GM10266 (cell line): ENCODE measurements at regions not wholly inside any gene's neighbourhood (a gene's known extent, or its start where the extent isn't known, plus 50 kb on each side); places are given as distances from the start of the nearest gene placed in this dataset.
"Not testable (repeated sequence)": the region's sequence is repeated elsewhere in the genome, so short reads cannot be mapped to it uniquely, and the experiment has no call there.

Source experiments
- DNase-seq: peaks from one replicate; pipeline ENCODE4 v3.0.0; 2012; ENCODE audit errors: extremely low spot score
- TF ChIP-seq, protein P1 (sequence below): IDR thresholded peaks from 2 replicates; pipeline ENCODE4 v1.5.1; 2012; ENCODE audit warnings: mild to moderate bottlenecking, low read depth; ENCODE audit not compliant: control insufficient read depth, insufficient read depth; ENCODE audit errors: missing control alignments

DNA sequence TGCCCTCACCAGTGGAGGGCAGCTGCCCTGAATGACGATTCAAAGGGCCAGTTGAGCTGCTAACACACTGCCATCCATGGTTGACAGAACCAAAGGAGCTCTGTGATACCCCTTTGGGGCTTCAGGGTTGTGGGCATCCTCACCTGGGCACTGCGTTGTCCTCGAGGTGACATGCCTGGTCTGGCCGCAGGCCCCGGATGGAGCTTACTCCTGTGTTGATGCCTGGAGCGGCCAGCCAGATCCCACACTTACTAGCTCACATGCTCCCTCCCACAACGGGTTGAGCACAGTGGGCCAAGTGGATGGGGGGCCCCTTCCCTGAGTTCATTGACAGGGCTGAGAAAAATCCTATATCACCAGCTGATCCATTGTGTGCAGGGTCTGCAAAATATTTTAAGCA lies 898.9 kb downstream of the TAF11L14 start:
- TF ChIP-seq, protein P1, sequence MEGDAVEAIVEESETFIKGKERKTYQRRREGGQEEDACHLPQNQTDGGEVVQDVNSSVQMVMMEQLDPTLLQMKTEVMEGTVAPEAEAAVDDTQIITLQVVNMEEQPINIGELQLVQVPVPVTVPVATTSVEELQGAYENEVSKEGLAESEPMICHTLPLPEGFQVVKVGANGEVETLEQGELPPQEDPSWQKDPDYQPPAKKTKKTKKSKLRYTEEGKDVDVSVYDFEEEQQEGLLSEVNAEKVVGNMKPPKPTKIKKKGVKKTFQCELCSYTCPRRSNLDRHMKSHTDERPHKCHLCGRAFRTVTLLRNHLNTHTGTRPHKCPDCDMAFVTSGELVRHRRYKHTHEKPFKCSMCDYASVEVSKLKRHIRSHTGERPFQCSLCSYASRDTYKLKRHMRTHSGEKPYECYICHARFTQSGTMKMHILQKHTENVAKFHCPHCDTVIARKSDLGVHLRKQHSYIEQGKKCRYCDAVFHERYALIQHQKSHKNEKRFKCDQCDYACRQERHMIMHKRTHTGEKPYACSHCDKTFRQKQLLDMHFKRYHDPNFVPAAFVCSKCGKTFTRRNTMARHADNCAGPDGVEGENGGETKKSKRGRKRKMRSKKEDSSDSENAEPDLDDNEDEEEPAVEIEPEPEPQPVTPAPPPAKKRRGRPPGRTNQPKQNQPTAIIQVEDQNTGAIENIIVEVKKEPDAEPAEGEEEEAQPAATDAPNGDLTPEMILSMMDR: no peak
- no peak for DNase-seq

DNA sequence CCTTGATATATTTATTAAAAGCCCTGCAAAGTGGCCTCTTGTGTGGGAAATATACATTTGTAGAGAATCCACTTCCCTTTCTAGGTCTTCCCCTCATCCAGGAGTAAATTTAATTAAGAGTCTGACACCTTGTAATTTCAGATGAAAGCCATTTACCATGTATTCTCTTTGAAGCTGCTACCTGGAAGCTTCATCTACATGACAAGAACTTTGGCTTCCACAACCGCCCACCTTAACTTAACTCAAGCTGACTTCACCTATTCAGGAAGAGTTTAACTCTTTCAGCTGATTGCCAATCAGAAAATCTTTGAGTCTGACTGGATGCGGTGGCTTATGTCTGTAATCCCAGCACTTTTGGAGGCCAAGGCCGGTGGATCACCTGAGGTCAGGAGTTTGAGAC lies 899.9 kb downstream of the TAF11L14 start:
- DNase-seq: no peak
- TF ChIP-seq, protein P1: no peak

DNA sequence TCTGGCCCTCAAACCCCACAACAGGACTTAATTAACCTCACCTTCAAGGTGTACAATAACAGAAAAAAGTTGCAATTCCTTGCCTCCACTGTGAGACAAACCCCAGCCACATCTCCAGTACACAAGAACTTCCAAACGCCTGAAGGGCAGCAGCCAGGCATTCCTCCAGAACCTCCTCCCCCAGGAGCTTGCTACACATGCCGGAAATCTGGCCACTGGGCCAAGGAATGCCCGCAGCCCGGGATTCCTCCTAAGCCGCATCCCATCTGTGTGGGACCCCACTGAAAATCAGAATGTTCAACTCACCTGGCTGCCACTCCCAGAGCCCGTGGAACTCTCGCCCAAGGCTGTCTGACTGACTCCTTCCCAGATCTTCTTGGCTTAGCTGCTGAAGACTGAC lies 901.5 kb downstream of the TAF11L14 start:
- DNase-seq: not testable (repeated sequence)

DNA sequence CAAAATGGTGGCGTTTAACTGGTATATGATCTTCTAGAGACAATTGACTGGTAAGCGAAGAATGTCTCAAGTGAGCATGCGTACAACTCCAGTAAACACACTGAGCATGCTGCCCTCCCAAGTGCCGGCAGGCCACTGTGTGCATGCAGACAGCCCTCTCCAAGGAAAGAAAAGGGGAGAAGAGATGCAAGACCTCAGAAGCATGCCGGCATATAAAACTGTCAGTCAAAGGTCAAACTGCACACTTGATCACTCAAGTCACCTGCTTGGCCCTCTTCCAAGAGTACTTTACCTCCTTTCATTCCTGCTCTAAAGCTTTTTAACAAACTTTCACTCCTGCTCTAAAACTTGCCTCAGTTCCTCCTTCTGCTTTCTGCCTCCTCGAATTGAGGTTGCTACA lies 910.2 kb downstream of the TAF11L14 start:
- no peak for DNase-seq
- TF ChIP-seq, protein P1: no peak

DNA sequence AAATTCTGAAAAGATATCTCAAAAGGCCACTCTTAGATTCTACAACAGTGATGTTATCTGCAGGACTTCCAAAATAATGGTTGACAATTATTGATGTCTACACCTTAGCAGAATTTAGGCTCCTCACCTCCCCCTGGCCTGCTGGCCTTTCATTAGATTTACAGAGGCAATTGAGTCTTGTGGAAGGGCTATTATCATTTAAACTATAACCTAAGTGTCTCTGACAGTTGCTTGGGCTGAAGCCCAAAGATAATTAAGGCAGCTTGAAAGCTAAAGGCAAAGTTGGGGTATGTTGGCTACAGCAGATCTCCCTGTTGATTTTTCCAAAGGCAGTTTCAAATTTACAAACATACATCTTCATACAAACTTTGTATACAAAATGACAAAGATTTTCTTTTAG lies 912.3 kb downstream of the TAF11L14 start:
- TF ChIP-seq, protein P1: no peak
- DNase-seq: no peak

DNA sequence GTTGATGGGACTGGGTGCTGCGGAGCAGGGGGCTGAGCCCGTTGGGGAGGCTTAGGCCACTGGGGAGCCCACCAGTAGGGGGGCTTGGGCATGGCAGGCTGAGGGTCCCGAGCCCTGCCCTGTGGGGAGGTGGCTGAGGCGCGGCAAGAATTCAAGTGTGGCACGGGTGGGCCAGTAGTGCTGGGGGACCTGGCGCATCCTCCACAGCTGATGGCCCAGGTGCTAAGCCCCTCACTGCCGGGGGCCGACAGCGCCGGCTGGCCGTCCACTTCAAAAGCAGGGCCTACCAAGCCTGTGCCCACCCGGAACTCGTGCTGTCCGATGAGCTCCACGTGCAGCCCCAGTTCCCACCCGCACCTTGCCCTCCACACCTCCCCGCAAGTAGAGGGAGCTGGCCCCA lies 917.5 kb downstream of the TAF11L14 start:
- DNase-seq: no peak
- TF ChIP-seq, protein P1: no peak

DNA sequence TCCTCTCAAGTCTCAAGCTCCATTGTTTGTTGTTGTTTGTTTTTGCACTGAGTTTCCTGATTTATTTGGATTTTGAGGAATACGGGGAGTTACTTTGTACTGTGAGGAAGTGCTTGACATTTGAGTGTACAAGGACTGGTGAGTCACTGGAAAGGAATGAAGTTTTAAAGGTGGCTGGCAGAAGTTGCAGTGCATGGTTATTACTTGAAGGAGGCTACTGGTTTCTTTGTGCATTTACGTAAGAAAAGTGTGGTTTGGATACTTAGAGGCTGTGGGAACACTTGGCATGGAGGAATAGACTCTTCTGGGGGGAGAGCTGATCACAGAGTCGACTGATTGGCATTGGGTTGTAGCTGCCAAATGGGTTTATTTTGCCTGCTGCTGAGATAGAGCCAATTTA lies 919.0 kb downstream of the TAF11L14 start:
- DNase-seq: no peak
- TF ChIP-seq, protein P1: no peak

DNA sequence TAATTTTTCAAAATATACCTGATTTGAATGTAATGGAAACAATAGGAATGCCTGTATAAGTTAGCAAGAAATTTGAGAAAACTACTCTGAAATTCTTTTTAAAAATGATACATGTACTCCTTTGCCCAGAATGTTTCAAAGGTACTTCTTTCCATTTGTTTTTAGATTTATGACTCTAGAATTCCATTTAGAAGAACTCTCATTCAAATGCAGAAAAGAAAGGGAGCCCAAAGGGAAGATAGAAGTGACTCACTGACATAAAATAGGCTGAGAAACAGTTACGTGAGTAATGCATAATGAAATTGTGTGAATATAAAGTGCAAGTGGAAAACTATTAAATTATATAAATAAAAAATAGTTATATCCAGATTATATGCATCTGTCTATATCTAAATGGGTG lies 926.3 kb downstream of the TAF11L14 start:
- DNase-seq: no peak
- TF ChIP-seq, protein P1: no peak
